ENCODE measurements at regions not wholly inside any gene's neighbourhood (a gene's known extent, or its start where the extent isn't known, plus 50 kb on each side); places are given as distances from the start of the nearest gene placed in this dataset.
"Not testable (repeated sequence)": the region's sequence is repeated elsewhere in the genome, so short reads cannot be mapped to it uniquely, and the experiment has no call there.

DNA sequence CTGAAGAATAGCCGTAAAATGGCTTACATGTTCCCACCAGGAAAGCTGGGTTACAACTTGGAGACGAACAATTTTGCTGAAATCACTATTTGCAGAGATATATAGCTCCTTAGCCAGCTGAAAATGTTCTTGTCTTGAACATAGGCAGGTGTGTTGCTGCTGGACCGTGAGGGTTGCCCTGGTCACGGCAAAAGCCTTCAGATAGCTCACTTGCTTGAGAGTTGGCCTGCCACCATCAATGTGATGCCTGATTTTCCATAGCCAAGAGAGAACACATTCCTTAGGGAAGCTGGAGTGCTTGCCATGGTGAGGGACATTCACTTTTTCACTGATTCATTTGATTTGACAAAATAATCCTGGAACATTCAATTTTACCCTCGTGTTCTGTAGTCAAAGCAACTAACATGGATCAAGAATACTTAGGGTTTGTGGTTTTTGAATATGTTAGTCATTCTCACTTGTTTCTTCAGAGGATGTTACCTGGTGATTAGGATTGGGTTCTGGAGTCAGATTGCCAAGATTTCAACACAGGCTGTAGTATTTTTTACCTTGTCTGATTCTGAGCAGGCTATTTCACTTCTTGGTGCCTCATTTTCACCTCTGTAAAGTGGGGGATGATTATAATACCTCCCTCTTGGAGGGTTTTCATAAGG lies 536.9 kb downstream of the RAPGEF2 start:
- no peak for DNase-seq (ENCODE audit: low read depth in 2 of 3, low spot score in 1 of 3)

DNA sequence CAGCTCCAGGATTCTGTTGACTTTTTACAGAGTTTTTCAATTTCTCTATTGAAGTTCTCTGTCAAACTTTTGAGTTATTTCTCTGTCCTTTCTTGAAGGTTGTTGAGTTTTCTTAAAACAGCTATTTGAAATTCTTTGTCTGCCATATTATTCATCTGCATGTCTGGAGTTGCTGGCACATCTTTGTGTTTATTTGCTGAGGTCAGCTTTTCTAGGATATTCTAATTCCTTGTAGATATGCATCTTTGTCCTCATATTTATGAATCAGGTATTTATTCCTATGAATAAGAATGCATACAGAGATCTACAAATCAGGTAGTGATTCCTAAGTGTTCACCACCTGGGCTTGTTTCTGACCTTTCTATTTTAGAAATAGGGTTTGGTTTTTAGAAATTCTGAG lies 546.4 kb downstream of the RAPGEF2 start:
- no peak for DNase-seq (ENCODE audit: low read depth in 2 of 3, low spot score in 1 of 3)

DNA sequence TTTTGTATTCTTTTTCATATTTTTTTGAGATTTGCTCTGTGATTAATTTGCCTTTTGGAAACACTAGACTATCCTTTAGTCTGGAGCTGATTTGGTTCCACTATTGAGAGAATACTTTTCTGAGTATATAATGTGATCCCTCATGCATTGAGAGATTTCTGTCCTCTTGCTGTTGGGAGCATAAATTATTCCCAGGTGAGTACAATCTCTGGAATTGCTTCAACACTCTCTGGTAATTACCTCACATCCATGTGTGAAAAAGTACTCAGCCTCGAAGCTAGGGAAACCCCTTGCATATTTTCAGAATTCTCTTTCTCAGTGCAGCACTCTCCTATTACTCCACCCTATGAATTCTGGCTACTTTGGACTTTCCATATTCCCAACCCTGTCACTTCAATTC lies 550.0 kb downstream of the RAPGEF2 start:
- DNase-seq (ENCODE audit: low read depth in 2 of 3, low spot score in 1 of 3), result no peak

DNA sequence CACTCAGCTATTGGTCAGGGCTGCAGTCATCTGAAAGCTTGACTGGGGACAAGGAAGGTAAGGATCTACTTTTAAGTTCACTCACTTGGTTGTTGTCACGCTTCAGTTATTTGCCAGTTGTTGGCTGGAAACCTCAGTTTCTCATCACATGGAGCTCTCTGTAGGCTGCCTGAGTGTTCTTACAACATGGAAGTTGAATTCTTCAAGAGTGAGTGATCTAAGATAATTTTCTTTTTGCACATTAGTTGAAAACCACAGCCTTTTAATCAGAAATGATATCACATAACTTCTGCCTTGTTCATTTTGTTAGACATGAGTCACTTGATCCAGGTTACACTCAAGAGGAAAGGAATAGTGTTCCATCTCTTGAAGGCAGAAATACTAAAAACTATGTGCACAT lies 552.7 kb downstream of the RAPGEF2 start:
- no peak for DNase-seq (ENCODE audit: low read depth in 2 of 3, low spot score in 1 of 3)

DNA sequence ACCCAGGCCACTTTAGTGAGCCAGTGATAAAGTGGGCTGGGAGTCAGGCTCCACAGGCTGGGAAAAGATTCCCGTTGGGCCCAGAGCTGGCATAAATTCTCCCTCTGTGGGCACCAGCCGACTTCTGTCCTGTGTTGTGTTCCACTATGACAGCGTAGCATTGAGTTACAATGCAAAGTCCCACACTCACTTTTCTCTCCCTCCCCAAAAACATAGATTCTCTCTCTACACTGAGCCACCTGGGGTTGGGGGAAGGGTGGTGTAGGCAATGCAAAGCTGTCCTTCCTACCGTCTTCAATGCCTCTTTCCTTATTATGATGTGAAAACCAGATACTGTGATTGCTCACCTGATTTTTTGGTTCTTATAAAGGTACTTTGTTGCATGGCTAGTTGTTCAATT lies 566.2 kb downstream of the RAPGEF2 start:
- no peak for DNase-seq (ENCODE audit: low read depth in 2 of 3, low spot score in 1 of 3)

DNA sequence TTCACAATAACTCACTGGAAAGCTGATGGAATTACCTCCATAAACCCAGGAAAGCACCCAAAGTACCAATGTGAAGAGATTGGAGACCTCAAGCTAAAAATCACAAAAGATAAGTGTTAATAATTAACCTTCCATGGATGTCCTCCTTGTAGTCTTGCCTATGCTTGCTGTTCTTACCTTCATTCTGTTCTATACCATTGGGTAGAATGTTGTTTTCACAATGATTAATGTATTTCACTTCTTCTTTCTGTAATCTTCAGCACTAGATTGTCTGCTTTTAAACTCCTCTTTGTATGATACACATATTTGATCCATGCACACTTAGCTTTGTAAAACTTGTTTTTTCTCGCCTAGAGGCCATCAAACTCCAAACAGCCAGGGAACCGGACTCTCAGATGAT lies 570.3 kb downstream of the RAPGEF2 start:
- no peak for DNase-seq (ENCODE audit: low read depth in 2 of 3, low spot score in 1 of 3)

DNA sequence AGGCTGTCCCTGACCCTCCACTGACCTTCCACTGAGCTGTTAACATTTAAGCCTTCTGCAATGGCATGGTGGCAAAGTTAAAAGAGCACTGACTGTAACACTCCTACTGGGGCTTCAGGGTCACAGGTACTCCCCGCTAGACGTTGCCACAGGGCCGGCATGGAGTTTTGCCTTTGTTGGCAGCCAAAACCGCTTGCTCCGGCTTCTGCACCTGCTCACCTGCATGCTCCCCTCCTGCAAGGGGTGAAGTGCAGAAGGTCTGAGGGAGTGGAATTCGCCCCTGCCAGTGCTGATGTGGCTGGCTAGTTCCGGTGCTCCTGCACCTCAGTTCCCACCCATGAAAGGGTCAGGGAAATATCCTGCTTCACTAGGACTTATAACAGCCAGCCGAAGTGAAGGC lies 571.4 kb downstream of the RAPGEF2 start:
- DNase-seq (ENCODE audit: low read depth in 2 of 3, low spot score in 1 of 3), result no peak

DNA sequence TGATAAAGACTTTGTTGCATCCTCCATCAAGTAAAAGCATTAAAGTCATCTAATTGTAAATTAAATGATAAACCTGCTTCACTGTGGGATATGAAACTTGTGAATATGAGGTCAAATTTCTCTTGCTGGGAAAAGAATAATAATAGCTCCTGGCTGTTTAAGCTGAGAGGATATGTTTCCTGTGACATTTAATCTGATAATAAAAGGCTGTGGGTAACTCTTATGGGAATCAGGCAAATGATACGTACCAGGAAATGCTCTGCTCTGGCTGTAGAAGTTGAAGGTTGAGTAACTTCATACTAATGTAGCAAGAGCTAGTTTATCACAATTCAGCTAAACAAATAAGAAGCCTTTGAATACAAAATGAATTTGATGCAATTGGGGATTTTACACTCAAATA lies 574.6 kb downstream of the RAPGEF2 start:
- no peak for DNase-seq (ENCODE audit: low read depth in 2 of 3, low spot score in 1 of 3)

DNA sequence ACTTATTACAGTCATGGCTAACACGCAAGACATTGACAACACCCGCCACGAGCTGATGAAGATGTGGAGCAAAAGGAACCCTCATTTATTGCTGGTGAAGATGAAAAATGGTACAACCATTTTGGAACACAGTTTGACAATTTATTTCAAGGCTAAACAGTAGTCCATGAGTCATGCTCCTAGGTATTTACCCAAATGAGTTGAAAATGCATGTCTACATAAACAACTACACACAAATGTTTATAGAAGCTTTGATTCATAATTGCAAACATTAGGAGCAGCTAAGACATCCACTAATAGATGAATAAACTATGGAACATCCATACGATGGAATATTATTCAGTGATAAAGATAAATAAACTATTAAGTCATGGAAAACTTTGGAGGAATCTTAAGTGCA lies 580.1 kb downstream of the RAPGEF2 start:
- DNase-seq (ENCODE audit: low read depth in 2 of 3, low spot score in 1 of 3), result no peak

DNA sequence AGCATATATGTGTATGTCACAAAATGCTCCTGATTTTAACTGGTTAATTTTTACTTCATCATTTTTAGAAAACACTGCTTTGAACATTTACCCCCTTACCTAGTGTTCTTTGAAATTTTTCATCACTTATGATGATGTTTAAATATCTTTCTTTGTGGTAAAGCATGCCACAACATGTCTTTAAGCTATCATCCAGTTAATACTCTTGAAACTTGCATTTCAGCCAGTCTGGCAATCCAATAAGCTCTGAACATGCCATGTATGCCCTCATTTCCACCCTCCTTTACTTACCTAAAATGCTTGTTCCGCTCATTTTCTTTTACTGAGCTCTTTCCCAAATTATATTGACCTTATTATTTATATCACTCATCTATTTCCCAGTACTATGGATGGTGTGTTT lies 581.2 kb downstream of the RAPGEF2 start:
- no peak for DNase-seq (ENCODE audit: low read depth in 2 of 3, low spot score in 1 of 3)

DNA sequence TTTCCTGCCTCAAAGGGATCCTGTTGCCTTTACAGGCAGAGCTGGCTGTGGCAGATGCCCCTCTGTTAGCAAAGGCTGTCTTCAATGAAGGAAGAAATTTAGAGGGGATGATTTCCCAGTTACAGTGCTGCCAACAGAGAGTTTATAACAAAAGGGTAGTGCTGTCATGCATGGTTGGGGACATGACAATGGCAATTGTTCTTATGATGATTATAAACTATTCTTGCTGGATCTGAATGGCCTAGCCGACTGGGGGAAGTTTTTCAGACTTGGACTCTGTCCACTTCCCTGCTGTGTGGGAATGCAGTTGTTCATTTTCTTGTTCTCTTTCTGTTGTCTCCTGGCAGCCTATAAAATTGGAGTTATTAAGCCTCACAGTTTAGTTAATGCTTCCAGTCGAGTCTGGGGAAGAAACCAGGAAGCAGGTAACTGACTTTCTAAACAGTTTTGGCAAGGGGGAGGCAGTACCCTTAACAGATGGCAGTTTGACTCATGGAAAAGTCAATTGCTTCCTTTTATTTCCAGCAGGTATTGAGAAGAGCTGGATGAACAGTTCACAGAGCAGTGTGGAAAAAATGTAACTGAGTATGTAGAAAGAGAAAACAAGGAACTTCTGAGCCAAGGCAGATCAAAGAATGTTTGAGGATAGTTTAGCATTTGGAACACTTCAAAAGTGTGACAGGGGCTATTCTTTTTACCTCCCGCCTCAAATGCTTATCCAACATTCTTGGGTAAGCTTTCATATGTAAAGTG lies 582.6 kb downstream of the RAPGEF2 start:
- no peak for DNase-seq (ENCODE audit: low read depth in 2 of 3, low spot score in 1 of 3)

DNA sequence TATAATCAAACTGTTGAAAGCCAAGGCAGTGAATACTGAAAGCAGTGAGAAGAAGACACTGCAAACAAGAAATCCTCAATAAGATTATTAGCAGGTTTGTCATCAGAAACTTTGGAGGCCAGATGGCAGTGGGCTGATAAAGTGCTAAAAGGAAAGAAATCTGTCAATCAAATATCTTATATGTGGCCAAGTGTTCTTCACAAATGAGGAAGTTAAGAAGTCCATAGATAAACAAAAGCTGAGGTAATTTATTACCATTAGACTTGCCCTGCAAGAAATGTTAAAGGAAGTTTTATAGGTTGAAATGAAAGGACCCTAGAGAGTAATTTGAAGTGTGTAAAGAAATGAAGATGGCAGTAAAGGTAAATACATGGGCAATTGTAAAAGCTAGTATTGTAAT lies 586.6 kb downstream of the RAPGEF2 start:
- DNase-seq (ENCODE audit: low read depth in 2 of 3, low spot score in 1 of 3), result no peak

DNA sequence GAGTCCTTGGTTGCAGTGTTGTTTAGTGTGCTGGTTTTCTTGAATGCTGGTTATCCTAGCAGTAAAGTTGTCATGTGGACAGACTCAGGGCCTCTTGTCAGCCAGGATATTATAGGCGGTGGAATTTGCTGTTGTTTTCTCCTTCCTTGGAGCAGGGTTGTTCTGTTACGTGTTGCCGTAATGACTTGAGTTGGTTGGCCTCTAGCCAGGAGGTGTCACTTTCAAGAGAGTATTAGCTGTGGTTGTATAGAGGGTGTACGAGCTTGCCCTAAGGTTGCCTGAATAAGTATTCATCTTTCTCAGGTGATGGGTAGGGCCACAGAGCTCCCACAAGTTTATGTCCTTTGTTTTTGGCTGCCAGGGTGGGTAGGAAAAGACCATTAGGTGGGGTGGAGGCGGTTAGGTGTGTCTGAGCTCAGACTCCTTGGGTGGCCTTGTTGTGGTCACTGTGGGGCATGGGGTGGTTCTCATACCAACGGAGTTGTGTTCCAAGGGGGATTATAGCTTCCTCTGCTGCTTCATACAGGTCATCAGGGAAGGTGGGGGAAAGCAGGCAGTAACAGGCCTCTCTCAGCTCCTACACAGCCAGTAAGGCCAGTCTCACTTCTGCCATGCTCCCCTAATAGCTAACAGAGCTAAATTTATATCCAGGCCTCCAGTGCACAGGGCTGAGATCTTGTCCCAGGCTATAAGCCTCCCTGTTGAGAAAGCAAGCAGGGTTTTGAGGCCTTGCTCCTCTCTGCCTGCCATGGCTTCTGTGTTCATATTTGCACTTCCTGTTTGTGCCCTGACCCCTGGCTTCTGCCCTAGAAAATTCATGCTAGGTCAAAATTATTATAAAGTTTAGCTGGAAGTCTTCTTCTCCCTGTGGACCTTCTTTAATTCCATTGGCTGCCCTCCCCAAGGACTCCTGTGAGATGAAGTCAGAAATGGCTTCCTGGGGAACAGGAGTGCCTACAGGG lies 594.7 kb downstream of the RAPGEF2 start:
- DNase-seq (ENCODE audit: low read depth in 2 of 3, low spot score in 1 of 3), result no peak

DNA sequence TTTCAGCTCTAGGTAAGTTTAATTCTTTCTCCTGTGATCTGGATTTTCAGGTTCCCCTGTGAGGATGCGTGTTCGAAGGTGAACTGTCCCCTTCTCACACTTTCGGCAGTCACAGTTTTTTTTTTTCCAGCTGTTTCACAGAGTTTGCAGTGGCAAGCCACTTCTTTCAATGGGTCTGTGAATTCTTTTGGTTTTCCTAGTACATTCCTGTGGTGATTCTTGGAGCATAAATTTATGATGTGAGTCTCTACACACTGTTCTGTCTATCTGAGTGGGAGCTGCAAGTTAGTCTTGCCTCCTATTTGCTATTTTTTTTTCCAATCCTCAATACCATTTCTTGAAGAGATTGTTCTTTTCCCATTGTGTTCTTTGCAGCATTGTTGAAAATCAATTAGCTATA lies 595.5 kb downstream of the RAPGEF2 start:
- DNase-seq (ENCODE audit: low read depth in 2 of 3, low spot score in 1 of 3), result no peak

DNA sequence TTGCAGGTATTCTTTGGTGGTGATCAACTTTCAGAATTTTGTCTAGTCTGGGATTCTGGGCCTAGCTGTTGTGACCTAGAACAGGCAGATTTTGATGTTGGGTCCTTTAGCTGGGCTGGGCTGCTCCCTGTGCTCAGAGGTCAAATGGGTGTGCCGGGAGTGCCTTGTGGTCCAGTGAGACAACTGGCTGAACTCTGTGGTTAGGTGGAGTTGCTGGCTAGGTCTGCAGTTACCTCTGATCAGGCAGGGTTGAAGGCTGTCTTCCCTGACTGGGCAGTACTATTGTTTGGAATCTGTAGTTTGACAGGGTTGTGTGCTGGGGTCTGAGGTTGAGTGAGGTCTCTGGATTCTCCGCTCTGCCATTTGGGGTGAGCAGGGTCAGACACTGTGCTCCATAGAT lies 599.3 kb downstream of the RAPGEF2 start:
- no peak for DNase-seq (ENCODE audit: low read depth in 2 of 3, low spot score in 1 of 3)

DNA sequence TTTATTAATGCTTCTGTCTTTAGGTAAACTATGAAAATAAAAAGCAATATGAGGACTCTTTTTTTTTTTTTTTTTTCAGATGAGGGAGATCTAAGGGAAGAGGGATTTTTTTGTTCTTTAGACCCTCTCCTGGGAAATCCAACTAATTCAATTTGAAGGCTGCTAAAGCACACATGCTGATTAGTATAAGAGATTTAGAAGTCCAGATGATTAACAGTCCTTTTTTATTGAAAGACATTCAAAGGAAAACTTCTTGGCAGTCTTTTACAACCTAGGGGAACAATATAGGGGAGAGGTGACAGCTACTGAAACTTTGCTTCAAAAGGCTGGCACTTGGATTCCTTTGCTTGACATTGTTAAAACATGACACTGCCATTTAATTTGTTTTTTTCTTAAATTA lies 602.5 kb downstream of the RAPGEF2 start:
- DNase-seq (ENCODE audit: low read depth in 2 of 3, low spot score in 1 of 3), result no peak

DNA sequence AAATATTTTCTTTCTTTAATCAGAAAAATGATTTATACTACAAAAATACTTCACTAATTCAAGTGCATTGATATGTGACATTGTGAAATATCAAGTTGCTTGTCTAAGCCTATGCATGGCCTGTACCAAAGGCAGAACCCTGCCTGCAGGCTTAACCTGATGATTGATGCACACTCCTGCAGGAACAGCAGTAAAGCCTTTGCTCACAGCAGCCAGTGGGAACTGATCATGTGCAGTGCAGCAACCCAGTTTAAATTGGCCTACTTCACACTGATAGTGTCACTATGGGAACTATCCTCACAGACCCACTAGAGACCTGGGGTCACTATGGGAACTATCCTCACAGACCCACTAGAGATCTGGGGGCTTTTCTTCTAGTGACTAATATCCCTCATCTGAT lies 603.8 kb downstream of the RAPGEF2 start:
- DNase-seq (ENCODE audit: low read depth in 2 of 3, low spot score in 1 of 3), result no peak

DNA sequence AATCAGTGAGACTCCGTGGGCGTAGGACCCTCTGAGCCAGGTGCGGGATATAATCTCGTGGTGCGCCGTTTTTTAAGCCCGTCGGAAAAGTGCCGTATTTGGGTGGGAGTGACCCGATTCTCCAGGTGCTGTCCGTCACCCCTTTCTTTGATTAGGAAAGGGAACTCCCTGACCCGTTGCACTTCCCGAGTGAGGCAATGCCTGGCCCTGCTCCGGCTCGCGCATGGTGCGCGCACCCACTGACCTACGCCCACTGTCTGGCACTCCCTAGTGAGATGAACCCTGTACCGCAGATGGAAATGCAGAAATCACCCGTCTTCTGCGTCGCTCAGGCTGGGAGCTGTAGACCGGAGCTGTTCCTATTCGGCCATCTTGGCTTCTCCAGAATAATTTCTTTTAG lies 612.3 kb downstream of the RAPGEF2 start:
- not testable (repeated sequence) for DNase-seq (ENCODE audit: low read depth in 2 of 3, low spot score in 1 of 3)

DNA sequence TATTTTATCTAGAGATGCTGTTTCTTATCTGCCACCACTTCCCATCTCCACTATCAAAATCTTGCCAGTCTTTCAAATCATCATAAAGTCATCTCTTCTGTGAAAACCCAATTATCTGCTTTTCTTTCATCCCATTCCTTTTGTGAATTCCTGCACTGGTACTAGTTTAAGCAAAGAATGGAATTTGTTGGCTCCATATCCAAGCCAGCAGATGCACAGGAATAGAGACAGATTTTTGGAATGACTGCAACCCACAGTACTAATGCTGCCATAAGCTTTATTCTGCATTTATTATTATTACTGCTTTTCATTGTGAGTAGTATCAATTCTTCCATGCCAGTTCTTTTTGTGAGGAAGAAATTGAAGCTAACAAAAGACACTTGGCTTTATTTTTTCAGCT lies 616.7 kb downstream of the RAPGEF2 start:
- no peak for DNase-seq (ENCODE audit: low read depth in 2 of 3, low spot score in 1 of 3)

DNA sequence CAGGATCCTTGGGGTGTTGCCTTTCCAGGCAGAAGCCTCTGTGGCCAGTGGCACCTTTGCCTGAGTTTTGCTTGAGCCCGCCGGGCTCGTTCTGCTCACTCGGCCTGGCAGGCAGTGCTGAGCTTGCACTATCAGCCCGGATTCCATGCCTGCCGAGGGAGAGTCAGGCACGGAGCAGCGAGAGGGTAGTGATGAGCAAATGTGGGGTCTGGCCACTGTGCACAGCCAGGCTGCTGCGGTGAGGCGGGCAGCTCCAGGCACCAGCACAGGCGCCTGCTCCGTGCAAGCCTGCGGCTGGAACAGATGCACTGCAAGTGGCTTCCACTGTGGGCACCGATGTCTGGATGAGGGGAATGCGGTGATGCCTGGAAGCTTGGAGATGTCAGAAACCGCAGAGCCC lies 619.2 kb downstream of the RAPGEF2 start:
- DNase-seq (ENCODE audit: low read depth in 2 of 3, low spot score in 1 of 3), result no peak

DNA sequence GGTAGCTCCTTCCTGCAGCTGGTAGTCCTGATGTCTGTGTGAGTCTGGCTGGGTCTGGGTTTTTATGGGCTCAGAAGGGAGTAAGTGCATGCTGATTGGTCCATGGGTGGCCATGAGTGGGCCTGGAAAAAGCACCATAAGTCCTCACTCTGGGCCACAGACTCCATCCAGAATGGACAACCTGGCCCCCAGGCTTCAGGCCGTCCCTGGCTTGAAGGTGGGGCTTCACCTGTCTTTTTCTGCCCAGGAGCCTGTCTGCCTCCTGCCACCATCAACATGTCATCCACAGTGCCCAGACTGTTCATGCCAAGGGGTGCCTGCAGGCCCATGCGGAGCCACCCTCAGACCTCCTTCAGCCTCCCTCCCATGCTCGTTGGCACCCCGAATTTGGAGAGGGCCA lies 620.0 kb downstream of the RAPGEF2 start:
- no peak for DNase-seq (ENCODE audit: low read depth in 2 of 3, low spot score in 1 of 3)

Measured in stimulated activated CD4-positive, alpha-beta T cell treated with anti-CD3 and anti-CD28 coated beads, Interleukin-12 subunit alpha, Interleukin-12 subunit beta, amount 100 ng/mL, for 48 hours (primary cell).